ENCODE measurements at regions not wholly inside any gene's neighbourhood (a gene's known extent, or its start where the extent isn't known, plus 50 kb on each side); places are given as distances from the start of the nearest gene placed in this dataset.

GRCh38 chr3:33947272-33948195 lies 149.1 kb downstream of the PDCD6IP start:
- intact Hi-C loops (cut with micrococcal nuclease; ENCODE audit: unreplicated experiment) = no loop called here
- H3K27ac Mint-ChIP-seq (ENCODE audit: unreplicated experiment) = no peak overlapping the region
- H3K9me3 Mint-ChIP-seq (ENCODE audit: unreplicated experiment) = no peaks in the 10 kb centered on the region
- H3K27me3 Mint-ChIP-seq (ENCODE audit: insufficient read depth, unreplicated experiment) = peaks cover 6% of the 10 kb centered on the region
- H3K36me3 Mint-ChIP-seq (ENCODE audit: insufficient read depth, unreplicated experiment) = no peaks in the 10 kb centered on the region
- no peak for TF ChIP-seq CTCF (IDR thresholded peaks at IDR 0.05; ENCODE audit: insufficient read depth in 1 of 2, low read depth in 1 of 2, low read length in 1 of 2, severe bottlenecking in 1 of 2, unreplicated experiment in 1 of 2)
- H3K4me3 ChIP-seq (ENCODE audit: low read depth, low read length) = no peak overlapping the region
- no peaks in the 10 kb centered on the region for H3K9me3 ChIP-seq
- POLR2A ChIA-PET = no interaction called here
- DNase-seq = no peak
- H3K4me1 Mint-ChIP-seq (ENCODE audit: low read depth, unreplicated experiment) = peaks cover 3% of the 10 kb centered on the region
- BruUV-seq (replicated peaks) = no TSS peak
- H3K4me3 Mint-ChIP-seq (ENCODE audit: unreplicated experiment) = no peak overlapping the region
- H3K27me3 ChIP-seq (replicated peaks; ENCODE audit: control insufficient read depth, insufficient read depth, low read length) = no peaks in the 10 kb centered on the region
- H3K36me3 ChIP-seq (ENCODE audit: control insufficient read depth, insufficient read depth, low read length) = no peaks in the 10 kb centered on the region
- CTCF ChIA-PET = no interaction called here
- H3K4me1 ChIP-seq = no peaks in the 10 kb centered on the region

GRCh38 chr3:33949074-33949473 lies 150.6 kb downstream of the PDCD6IP start:
- no peak for DNase-seq
- Histone ChIP-seq H3K4me3 (ENCODE audit: low read depth, low read length) (no peak overlapping the region), H3K9me3 (no peaks in the 10 kb centered on the region), H3K4me1 (no peaks in the 10 kb centered on the region), H3K36me3 (ENCODE audit: control insufficient read depth, insufficient read depth, low read length) (no peaks in the 10 kb centered on the region), H3K27me3 (replicated peaks; ENCODE audit: control insufficient read depth, insufficient read depth, low read length) (no peaks in the 10 kb centered on the region)
- intact Hi-C loops (cut with micrococcal nuclease; ENCODE audit: unreplicated experiment) = no loop called here
- TF ChIP-seq CTCF (IDR thresholded peaks at IDR 0.05; ENCODE audit: insufficient read depth in 1 of 2, low read depth in 1 of 2, low read length in 1 of 2, severe bottlenecking in 1 of 2, unreplicated experiment in 1 of 2) = no peak
- ChIA-PET CTCF (no interaction called here), POLR2A (no interaction called here)
- Mint-ChIP-seq H3K4me3 (ENCODE audit: unreplicated experiment) (no peak overlapping the region), H3K27ac (ENCODE audit: unreplicated experiment) (no peak overlapping the region), H3K9me3 (ENCODE audit: unreplicated experiment) (no peaks in the 10 kb centered on the region), H3K27me3 (ENCODE audit: insufficient read depth, unreplicated experiment) (peaks cover 6% of the 10 kb centered on the region), H3K4me1 (ENCODE audit: low read depth, unreplicated experiment) (no peaks in the 10 kb centered on the region), H3K36me3 (ENCODE audit: insufficient read depth, unreplicated experiment) (no peaks in the 10 kb centered on the region)
- no TSS peak for BruUV-seq (replicated peaks)

GRCh38 chr3:33954956-33955355 lies 156.5 kb downstream of the PDCD6IP start:
- H3K4me3 Mint-ChIP-seq (ENCODE audit: unreplicated experiment) = no peak overlapping the region
- H3K4me1 ChIP-seq = no peaks in the 10 kb centered on the region
- ChIA-PET CTCF (no interaction called here), POLR2A (no interaction called here)
- H3K4me1 Mint-ChIP-seq (ENCODE audit: low read depth, unreplicated experiment) = no peaks in the 10 kb centered on the region
- no TSS peak for BruUV-seq (replicated peaks)
- no peaks in the 10 kb centered on the region for H3K9me3 Mint-ChIP-seq (ENCODE audit: unreplicated experiment)
- H3K27me3 ChIP-seq (replicated peaks; ENCODE audit: control insufficient read depth, insufficient read depth, low read length) = no peaks in the 10 kb centered on the region
- intact Hi-C loops (cut with micrococcal nuclease; ENCODE audit: unreplicated experiment) = loop anchor here (1.0 to 5.0 kb wide), 2 partner anchors 60 to 73 kb away; no protein-coding TSS in a partner anchor
- peak; percentile 38 to 39 for DNase-seq
- no peaks in the 10 kb centered on the region for H3K9me3 ChIP-seq
- TF ChIP-seq CTCF (IDR thresholded peaks at IDR 0.05; ENCODE audit: insufficient read depth in 1 of 2, low read depth in 1 of 2, low read length in 1 of 2, severe bottlenecking in 1 of 2, unreplicated experiment in 1 of 2) = peak; percentile 42 to 44
- H3K36me3 Mint-ChIP-seq (ENCODE audit: insufficient read depth, unreplicated experiment) = no peaks in the 10 kb centered on the region
- no peaks in the 10 kb centered on the region for H3K36me3 ChIP-seq (ENCODE audit: control insufficient read depth, insufficient read depth, low read length)
- H3K27me3 Mint-ChIP-seq (ENCODE audit: insufficient read depth, unreplicated experiment) = peaks cover 11% of the 10 kb centered on the region
- no peak overlapping the region for H3K27ac Mint-ChIP-seq (ENCODE audit: unreplicated experiment)
- no peak overlapping the region for H3K4me3 ChIP-seq (ENCODE audit: low read depth, low read length)

All from Caco-2 (cell line).